Esophagus squamous epithelium (tissue), 4 donors: ENCODE measurements at regions not wholly inside any gene's neighbourhood (a gene's known extent, or its start where the extent isn't known, plus 50 kb on each side); places are given as distances from the start of the nearest gene placed in this dataset.

ENCODE experiments used
- CTCF ChIP-seq, 6 experiments: fragments of 450-650 bp in 4 of 6; fragments of 200-600 bp in 2 of 6; sonication (generic) in 2 of 6; IDR thresholded peaks; one replicate each; pipeline ENCODE4 v1.5.1; 2016 to 2019; ENCODE audit warnings: antibody characterized with exemption in 6 of 6, mild to moderate bottlenecking in 4 of 6, moderate library complexity in 4 of 6
- POLR2A ChIP-seq, 4 donors: fragments of 450-650 bp; IDR thresholded peaks; one replicate each; pipeline ENCODE4 v1.6.1; 2017; ENCODE audit warnings: antibody characterized with exemption in 4 of 4, mild to moderate bottlenecking in 4 of 4, moderate library complexity in 3 of 4

- TF ChIP-seq CTCF (IDR thresholded peaks at IDR 0.05), result no peak
- no peak for TF ChIP-seq POLR2A (IDR thresholded peaks at IDR 0.05)
Measured at GRCh38 chr20:3318226-3318884, 79.4 kb upstream of the SLC4A11 start.
